Gastroesophageal sphincter (tissue), 3 donors: ENCODE measurements at regions not wholly inside any gene's neighbourhood (a gene's known extent, or its start where the extent isn't known, plus 50 kb on each side); places are given as distances from the start of the nearest gene placed in this dataset.

ENCODE experiments used
- CTCF ChIP-seq, 4 experiments: fragments of 200-600 bp in 2 of 4; fragments of 450-650 bp in 2 of 4; sonication (generic) in 1 of 4; IDR thresholded peaks; one replicate each; pipeline ENCODE4 v1.5.1; 2017 to 2019; ENCODE audit warnings: antibody characterized with exemption in 4 of 4, mild to moderate bottlenecking in 2 of 4, moderate library complexity in 2 of 4
- POLR2A ChIP-seq, 2 donors: fragments of 450-650 bp; IDR thresholded peaks; one replicate each; pipeline ENCODE4 v1.6.1; 2017; ENCODE audit warnings: antibody characterized with exemption in 2 of 2, mild to moderate bottlenecking in 2 of 2, moderate library complexity in 1 of 2
- POLR2AphosphoS5 ChIP-seq: sonication (generic); formaldehyde crosslinking; IDR thresholded peaks from one replicate; pipeline ENCODE4 v1.6.1; 2017; ENCODE audit warnings: antibody characterized with exemption

DNA sequence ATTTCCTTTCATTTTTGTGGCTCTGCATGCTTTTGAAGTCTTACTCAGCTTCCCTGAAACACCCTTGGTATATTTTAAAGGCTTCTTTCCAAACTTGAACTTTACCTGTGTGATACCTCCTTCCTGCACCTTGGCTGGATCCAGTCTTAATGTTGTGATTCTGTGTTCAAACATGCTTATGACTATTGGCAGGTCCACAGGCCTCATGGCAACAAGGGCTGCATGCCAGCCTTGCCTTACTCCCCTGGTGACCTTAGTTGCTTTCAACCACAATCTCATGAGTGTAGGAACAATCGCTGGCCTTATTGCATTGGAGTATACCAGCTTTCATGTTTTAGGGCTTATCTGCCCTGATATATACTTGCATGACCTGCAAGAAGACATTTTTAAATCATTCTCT lies 238.7 kb downstream of the KIF20B start:
- TF ChIP-seq CTCF (IDR thresholded peaks at IDR 0.05) (no peak), POLR2A (IDR thresholded peaks at IDR 0.05) (no peak), POLR2AphosphoS5 (no peak)
